CD4-positive, alpha-beta T cell (primary cell): ENCODE measurements at regions not wholly inside any gene's neighbourhood (a gene's known extent, or its start where the extent isn't known, plus 50 kb on each side); places are given as distances from the start of the nearest gene placed in this dataset.

Experiments
- ATAC-seq: fragments of 200-7000 bp; cut with Tn5 transposase; one replicate; pipeline ENCODE4 v1.10.0; 2022; ENCODE audit warnings: mild to moderate bottlenecking; ENCODE audit not compliant: poor library complexity
- CTCF ChIA-PET: fragments of 350-600 bp; sonication (Branson Sonifier 250); formaldehyde crosslinking; loops from one replicate; lab custom pipeline; 2021; ENCODE audit warnings: antibody characterized with exemption, inconsistent platforms; lab: Charles Lee
- POLR2A ChIA-PET: fragments of 350-600 bp; sonication (Branson Sonifier 250); formaldehyde crosslinking; loops from one replicate; lab custom pipeline; 2021; ENCODE audit warnings: antibody characterized with exemption, inconsistent platforms; lab: Charles Lee
- DNase-seq, 14 experiments: peaks; one replicate each; pipeline ENCODE4 v3.0.0-alpha.2; 2013 to 2020; ENCODE audit warnings: mixed read lengths in 2 of 14
- H3K27ac ChIP-seq, 2 donors: one replicate each; pipeline versions ENCODE4 v1.5.1 to v1.7.0; 2013; ENCODE audit warnings: low read length in 2 of 2, low read depth in 1 of 2, mild to moderate bottlenecking in 1 of 2
- H3K27me3 ChIP-seq, 2 experiments: 1 replicate in 1 of 2; 2 replicates in 1 of 2; pipeline versions ENCODE4 v1.6.1 to v1.7.0; 2013; ENCODE audit warnings: low read length in 2 of 2, control low read depth in 1 of 2, mild to moderate bottlenecking in 1 of 2, moderate library complexity in 1 of 2; ENCODE audit not compliant: insufficient read depth in 2 of 2, control insufficient read depth in 1 of 2
- H3K36me3 ChIP-seq: one replicate; pipeline ENCODE4 v1.6.1; 2013; ENCODE audit warnings: low read length, control low read depth; ENCODE audit not compliant: insufficient read depth
- H3K4me1 ChIP-seq: one replicate; pipeline ENCODE4 v1.6.1; 2013; ENCODE audit warnings: low read length, control low read depth; ENCODE audit not compliant: insufficient read depth
- H3K4me3 ChIP-seq: one replicate; pipeline ENCODE4 v1.5.1; 2013; ENCODE audit warnings: mild to moderate bottlenecking, low read length, moderate library complexity
- H3K9me3 ChIP-seq, 2 experiments: 1 replicate in 1 of 2; 2 replicates in 1 of 2; pipeline versions ENCODE4 v1.6.1 to v1.7.0; 2013; ENCODE audit warnings: low read length in 2 of 2, mild to moderate bottlenecking in 2 of 2, control low read depth in 1 of 2, moderate library complexity in 1 of 2; ENCODE audit not compliant: control insufficient read depth in 1 of 2, insufficient read depth in 1 of 2
- H3K27ac Mint-ChIP-seq: one replicate; pipeline ENCODE4 v1.8.0; 2020; ENCODE audit warnings: mixed read lengths
- H3K27me3 Mint-ChIP-seq: one replicate; pipeline ENCODE4 v1.8.0; 2021; ENCODE audit warnings: mixed read lengths
- H3K36me3 Mint-ChIP-seq: one replicate; pipeline ENCODE4 v1.8.0; 2021; ENCODE audit warnings: low read depth, mixed read lengths
- H3K4me1 Mint-ChIP-seq: one replicate; pipeline ENCODE4 v1.8.0; 2021; ENCODE audit warnings: low read depth, mixed read lengths
- H3K4me3 Mint-ChIP-seq: one replicate; pipeline ENCODE4 v1.8.0; 2020; ENCODE audit warnings: mild to moderate bottlenecking, mixed read lengths
- H3K9me3 Mint-ChIP-seq: one replicate; pipeline ENCODE4 v1.8.0; 2020; ENCODE audit warnings: mixed read lengths
- CTCF ChIP-seq: fragments of 200-600 bp; IDR thresholded peaks from one replicate; pipeline ENCODE4 v1.8.0; 2022; ENCODE audit warnings: antibody characterized with exemption, mild to moderate bottlenecking
- intact Hi-C, 2 experiments: fragments of 100-400 bp; cut with DNase I in 1 of 2; cut with micrococcal nuclease in 1 of 2; formaldehyde crosslinking; loops; one replicate each; pipeline versions ENCODE4 v1.15.1 to v1.9.0; 2023 to 2025; cut with DNase I, micrococcal nuclease

DNA sequence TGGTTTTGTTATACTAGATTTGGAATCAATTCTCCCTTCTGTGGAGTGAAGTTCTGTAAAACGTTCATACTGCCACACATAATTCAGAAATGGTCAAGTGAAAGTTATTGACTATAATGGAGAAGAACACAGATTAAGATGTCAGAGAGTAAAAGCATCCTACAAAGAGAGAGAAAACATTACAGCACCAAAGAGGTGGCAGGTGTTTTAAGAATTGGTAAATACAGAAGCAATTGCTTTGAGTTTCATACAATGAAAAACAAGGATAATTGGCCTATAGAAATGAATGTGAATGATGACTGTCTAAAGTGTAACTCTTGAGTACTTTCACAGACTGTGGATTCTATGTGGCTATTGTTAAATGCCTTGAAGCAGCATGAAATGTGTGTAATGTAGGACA lies 435.6 kb upstream of the SMIM31 start:
- Histone ChIP-seq H3K36me3 (no peaks in the 10 kb centered on the region), H3K4me3 (no peak overlapping the region), H3K9me3 (no peaks in the 10 kb centered on the region), H3K4me1 (no peaks in the 10 kb centered on the region), H3K27me3 (no peaks in the 10 kb centered on the region), H3K27ac (no peak overlapping the region)
- ATAC-seq (no peak), DNase-seq (no peak)
- Mint-ChIP-seq H3K4me1 (no peaks in the 10 kb centered on the region), H3K27ac (no peak overlapping the region), H3K27me3 (no peaks in the 10 kb centered on the region), H3K9me3 (no peaks in the 10 kb centered on the region), H3K4me3 (no peak overlapping the region), H3K36me3 (no peaks in the 10 kb centered on the region)
- no peak for TF ChIP-seq CTCF
- CTCF ChIA-PET, result no interaction called here
- POLR2A ChIA-PET, result no interaction called here
- intact Hi-C loops, result no loop called here

GRCh38 chr4:164319688-164320087 lies 434.2 kb upstream of the SMIM31 start:
- H3K36me3 ChIP-seq, result no peaks in the 10 kb centered on the region
- Mint-ChIP-seq H3K9me3 (no peaks in the 10 kb centered on the region), H3K4me3 (no peak overlapping the region), H3K27me3 (no peaks in the 10 kb centered on the region), H3K27ac (no peak overlapping the region), H3K4me1 (no peaks in the 10 kb centered on the region), H3K36me3 (no peaks in the 10 kb centered on the region)
- intact Hi-C loops, result no loop called here
- no peaks in the 10 kb centered on the region for H3K4me1 ChIP-seq
- no peak overlapping the region for H3K4me3 ChIP-seq
- ChIA-PET POLR2A (no interaction called here), CTCF (no interaction called here)
- ATAC-seq (no peak), DNase-seq (no peak)
- H3K9me3 ChIP-seq, result no peaks in the 10 kb centered on the region
- no peak overlapping the region for H3K27ac ChIP-seq
- TF ChIP-seq CTCF, result no peak
- H3K27me3 ChIP-seq, result no peaks in the 10 kb centered on the region

DNA sequence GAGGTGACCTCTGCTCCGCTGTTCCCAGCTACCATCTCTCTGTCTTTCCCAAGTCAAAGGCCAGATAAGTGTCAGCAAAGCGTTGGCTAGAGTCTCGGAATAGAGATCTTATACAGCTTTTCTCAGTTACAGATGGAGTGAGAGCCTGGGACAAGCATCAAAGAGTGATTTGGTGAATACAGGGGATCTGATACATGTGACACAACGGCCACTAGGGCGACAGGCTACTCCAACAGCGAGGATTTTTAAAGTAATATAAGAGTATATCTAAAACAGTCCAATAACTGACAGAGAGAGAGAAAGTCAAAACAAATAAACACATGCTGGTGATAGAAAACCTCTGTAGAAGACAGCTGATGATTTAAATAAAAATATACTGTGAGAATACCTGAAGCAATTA lies 433.1 kb upstream of the SMIM31 start:
- no peaks in the 10 kb centered on the region for H3K4me1 Mint-ChIP-seq
- H3K36me3 Mint-ChIP-seq, result no peaks in the 10 kb centered on the region
- H3K27ac ChIP-seq, result no peak overlapping the region
- CTCF ChIA-PET, result interaction anchor here (0.7 kb wide), 1 partner anchor 365 kb away, joined by 3 read pairs; no protein-coding TSS in a partner anchor
- TF ChIP-seq CTCF, result no peak
- H3K4me3 ChIP-seq, result no peak overlapping the region
- no peaks in the 10 kb centered on the region for H3K4me1 ChIP-seq
- POLR2A ChIA-PET, result no interaction called here
- no peaks in the 10 kb centered on the region for H3K9me3 ChIP-seq
- DNase-seq, result no peak
- H3K27me3 ChIP-seq, result no peaks in the 10 kb centered on the region
- H3K27ac Mint-ChIP-seq, result no peak overlapping the region
- H3K36me3 ChIP-seq, result no peaks in the 10 kb centered on the region
- no peak overlapping the region for H3K4me3 Mint-ChIP-seq
- H3K9me3 Mint-ChIP-seq, result no peaks in the 10 kb centered on the region
- ATAC-seq, result no peak
- no peaks in the 10 kb centered on the region for H3K27me3 Mint-ChIP-seq
- intact Hi-C loops, result no loop called here
